LoVo (cell line): ENCODE measurements at regions not wholly inside any gene's neighbourhood (a gene's known extent, or its start where the extent isn't known, plus 50 kb on each side); places are given as distances from the start of the nearest gene placed in this dataset.
"Not testable (repeated sequence)": the region's sequence is repeated elsewhere in the genome, so short reads cannot be mapped to it uniquely, and the experiment has no call there.

ENCODE experiments used
- DNase-seq: peaks from one replicate; pipeline ENCODE4 v3.0.0-alpha.2; 2016; ENCODE audit warnings: low spot score

DNA sequence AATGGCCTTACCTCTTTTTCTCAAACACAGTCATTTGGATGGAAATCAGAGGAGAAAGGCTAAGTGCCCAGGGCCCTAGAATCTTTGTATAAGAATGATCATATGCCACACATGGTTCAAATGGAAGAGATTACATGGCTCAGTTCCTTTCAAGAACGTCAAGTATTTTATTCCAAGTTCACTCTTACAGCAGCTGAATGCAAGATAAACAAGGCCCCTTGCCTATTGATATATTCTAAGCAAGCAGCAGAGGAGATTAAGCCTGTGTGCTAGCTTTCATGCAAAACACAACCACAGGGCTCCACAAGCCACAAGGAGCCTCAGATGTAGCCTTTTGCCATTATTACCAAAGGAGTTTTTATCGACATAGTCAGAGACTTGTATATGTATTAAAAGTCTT is 55.3 kb upstream of the SLCO6A1 start:
- no peak for DNase-seq

DNA sequence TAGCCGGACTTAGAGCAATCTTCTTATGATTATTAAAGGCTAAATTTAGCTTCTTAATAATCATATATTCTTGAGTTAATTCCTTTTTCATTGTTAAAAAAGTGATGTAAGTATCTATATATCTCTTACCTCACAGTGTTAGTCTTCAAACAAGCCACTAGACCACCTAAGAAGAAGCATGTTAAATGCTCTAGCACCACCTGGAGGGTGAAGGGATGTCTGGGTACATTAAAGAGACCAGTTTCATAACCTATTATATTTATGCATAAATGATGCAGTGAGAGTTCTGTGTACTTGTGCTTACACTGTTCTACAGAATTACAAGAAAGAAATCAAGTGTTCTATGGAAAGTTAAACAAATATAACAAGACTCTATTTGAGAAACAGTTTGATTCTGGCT is 55.9 kb upstream of the SLCO6A1 start:
- DNase-seq, result no peak

- DNase-seq, result peak; percentile 17
Measured at GRCh38 chr5:102561894-102562760, 63.3 kb upstream of the SLCO6A1 start.

- DNase-seq, result no peak
Measured at GRCh38 chr5:102570747-102571146, 71.9 kb upstream of the SLCO6A1 start.

GRCh38 chr5:102578362-102578761 is 79.6 kb upstream of the SLCO6A1 start:
- DNase-seq, result no peak

DNA sequence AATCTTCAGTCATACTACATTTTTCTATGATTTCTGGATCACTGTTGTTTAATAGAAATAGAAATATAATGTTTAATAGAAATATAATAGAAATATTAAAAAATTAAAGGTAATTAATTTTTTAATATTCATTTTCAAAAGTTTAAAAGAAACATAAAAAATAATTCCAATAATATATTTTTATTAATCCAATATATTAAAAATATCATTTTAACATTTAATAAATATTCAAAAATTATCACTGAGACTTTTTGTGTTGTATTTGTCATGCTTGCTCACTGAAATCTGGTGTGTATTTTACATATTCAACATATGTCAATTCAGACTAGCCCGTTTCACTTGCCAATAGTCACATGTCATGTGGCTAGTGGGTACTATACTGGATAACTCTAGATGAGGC is 80.6 kb upstream of the SLCO6A1 start:
- no peak for DNase-seq

DNA sequence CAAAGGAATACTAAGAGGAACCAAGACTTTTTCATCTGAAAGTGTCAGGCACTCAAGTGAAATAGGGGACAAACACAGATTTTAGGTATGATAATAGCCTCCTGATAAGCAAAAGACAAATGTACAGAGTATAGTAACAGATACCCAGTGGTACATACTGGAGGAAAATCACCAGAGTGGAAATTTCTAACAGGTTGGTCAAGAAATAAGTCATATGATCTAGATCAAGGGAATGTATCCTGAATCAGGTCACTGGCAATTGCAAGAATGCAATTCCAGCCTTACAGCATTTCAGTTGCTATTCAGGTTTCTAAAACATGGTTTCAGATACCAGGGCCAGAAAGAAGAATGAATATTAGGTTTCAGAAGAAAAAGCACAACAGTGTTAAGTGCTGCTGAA is 82.2 kb upstream of the SLCO6A1 start:
- no peak for DNase-seq

DNA sequence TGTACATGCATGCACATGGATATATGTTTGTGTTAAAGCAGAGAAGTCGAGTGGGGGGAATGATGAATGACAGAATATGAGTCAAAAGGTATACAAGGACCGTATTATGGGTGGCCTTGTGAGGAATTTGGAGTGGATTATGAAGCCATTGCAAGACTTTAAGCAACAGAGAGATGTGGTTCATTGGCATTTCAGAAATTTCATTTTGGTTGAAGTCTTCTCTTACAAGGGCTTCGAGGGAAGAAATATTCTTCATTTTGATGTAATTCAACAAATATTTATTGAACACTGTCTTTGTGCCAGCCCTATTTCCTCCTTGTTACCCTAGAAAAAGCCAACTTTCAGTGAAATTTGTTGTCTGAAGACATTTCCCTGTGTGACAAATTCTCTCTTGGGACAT is 83.9 kb upstream of the SLCO6A1 start:
- DNase-seq, result no peak

- DNase-seq, result peak; percentile 36
Measured at GRCh38 chr5:102583276-102584124, 84.7 kb upstream of the SLCO6A1 start.

DNA sequence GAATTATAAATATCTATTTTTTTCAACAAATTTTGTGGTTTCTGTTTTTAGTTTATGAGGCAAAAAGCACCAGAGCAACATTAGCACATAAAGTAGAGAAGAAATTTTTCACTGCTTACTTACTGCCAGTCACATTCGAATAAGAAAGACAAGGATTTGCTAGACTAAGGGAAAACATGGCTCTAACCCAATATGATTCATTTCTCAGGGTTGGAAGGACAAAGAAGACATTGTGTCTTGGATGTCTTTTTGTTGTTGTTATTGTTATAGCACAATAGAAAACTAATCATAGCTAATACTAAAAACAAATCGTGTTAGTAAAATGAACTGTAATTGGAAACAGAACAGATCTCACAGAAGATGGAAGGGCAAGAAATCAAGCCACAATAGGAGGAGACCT is 90.9 kb upstream of the SLCO6A1 start:
- DNase-seq, result no peak

- DNase-seq, result no peak
Measured at GRCh38 chr5:102590467-102590866, 91.7 kb upstream of the SLCO6A1 start.

DNA sequence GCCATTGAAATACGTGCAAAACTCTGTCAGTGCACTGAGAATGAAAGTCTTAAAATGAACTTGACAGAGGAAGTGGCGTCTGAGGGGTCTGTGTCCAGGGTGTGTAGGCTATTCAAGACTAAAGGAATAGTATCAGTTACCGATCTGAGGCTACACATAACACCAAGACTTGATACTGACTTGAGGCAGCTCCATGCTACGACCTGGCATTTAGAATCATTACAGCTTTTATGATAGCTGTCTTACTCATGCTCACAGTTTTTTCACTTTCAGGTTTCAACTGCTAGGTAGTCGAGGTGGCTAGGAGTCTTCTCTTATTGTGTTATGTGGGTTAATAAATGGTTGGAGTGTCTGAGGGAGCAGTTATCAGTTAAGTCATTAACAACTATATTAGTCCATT is 92.8 kb upstream of the SLCO6A1 start:
- no peak for DNase-seq

- not testable (repeated sequence) for DNase-seq
Measured at GRCh38 chr5:102592586-102592985, 93.8 kb upstream of the SLCO6A1 start.

- no peak for DNase-seq
Measured at GRCh38 chr5:102594192-102594591, 95.4 kb upstream of the SLCO6A1 start.

DNA sequence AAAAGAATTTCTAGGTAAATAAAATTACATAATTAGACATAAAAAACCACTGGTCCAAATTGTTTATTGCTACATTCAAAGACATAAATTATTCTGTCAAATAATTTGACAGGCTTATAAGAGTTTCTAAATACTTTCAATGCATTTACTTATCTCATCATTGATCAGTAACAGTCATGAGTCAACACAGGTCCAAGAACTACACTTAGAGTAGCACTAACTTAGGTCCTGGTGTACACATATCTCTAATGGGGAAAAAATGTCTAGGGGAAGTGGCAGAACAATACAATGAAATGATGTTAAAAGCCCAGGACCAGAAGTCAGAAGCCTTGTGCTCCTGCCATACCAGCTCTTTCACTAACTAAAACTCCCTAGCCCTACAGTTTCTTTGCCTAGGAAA is 96.5 kb upstream of the SLCO6A1 start:
- no peak for DNase-seq

- no peak for DNase-seq
Measured at GRCh38 chr5:102596113-102596512, 97.3 kb upstream of the SLCO6A1 start.

- DNase-seq, result no peak
Measured at GRCh38 chr5:102596951-102597350, 98.2 kb upstream of the SLCO6A1 start.

DNA sequence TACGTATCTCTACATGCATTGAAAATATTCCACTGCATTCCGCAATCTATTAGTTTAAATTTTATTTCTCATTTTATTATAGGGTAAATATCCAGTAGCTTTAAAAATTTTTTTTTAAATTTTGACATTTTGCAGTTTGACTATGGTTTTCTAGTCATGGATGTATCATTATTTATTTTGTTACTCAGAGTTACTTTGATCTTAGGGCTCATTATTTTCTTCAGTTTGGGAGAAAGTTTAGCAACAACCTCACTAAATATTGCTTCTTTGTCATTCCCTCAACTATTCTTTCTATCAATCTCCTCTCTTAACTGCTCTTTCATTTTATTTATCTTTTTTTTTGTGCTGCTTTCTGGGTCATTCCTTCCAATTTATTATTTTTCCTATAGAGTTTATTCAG is 100.5 kb upstream of the SLCO6A1 start:
- no peak for DNase-seq

- no peak for DNase-seq
Measured at GRCh38 chr5:102600964-102601363, 102.2 kb upstream of the SLCO6A1 start.

- no peak for DNase-seq
Measured at GRCh38 chr5:102603670-102604069, 104.9 kb upstream of the SLCO6A1 start.

DNA sequence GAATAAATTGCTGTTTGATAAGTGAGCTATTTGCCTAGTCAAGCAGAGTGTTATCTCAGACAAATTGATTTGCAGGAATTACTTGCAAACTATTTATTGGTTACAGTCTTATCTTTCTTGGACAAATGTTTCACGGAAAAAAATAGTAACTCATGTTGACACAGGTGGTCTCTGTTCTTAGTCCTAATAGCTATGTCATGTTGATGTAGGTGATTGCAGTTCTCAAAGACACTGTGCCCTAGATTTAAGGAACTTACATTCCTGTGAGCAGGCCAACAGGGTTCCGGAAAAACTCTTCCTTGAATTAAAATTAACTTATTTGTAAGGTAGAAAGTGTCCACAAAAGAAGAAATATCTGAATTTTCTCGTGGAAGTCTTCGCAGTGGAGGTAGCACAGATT is 109.6 kb upstream of the SLCO6A1 start:
- no peak for DNase-seq

DNA sequence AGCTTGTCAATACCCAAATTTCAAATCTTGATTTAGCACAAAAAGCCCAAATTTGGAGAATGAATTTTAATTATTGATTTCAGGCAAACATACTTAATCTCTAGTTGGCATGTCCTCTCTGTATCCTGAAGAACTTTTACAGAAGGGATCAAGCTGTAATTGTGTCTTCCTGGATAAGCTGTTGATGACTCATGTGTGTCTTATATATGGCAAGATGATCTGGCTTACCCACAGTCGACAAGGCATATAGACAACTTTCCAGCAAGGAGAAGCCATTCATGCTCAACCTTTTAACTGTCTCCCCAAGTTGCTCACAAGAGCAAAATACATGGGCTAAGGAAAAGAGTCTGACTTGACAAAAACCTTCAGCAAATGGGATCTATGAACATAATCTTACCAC is 112.5 kb upstream of the SLCO6A1 start:
- DNase-seq, result no peak

GRCh38 chr5:102613661-102614060 is 114.9 kb upstream of the SLCO6A1 start:
- DNase-seq, result no peak
